Hepatic stellate cell (primary cell): ENCODE measurements at regions not wholly inside any gene's neighbourhood (a gene's known extent, or its start where the extent isn't known, plus 50 kb on each side); places are given as distances from the start of the nearest gene placed in this dataset.

Experiments used
- DNase-seq: peaks from one replicate; pipeline ENCODE4 v3.0.0; 2011; ENCODE audit warnings: low spot score

DNA sequence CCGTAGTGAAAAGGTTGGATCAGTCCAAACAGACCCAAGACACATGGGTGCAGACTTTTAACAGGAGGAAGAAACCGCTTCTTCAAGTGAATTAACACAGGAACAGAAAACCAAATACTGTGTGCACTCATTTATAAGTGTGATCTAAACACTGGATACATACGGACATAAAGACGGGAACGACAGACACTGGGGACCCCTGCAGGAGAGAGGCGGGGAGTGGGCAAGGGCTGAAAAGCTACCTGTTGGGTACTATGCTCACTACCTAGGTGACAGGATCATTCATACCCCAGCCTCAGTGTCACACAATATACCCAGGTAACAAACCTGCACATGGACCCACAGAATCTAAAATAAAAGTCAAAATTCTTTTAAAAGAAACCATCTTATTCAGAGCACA, 326.0 kb upstream of the NOCT start:
- DNase-seq, result no peak

DNA sequence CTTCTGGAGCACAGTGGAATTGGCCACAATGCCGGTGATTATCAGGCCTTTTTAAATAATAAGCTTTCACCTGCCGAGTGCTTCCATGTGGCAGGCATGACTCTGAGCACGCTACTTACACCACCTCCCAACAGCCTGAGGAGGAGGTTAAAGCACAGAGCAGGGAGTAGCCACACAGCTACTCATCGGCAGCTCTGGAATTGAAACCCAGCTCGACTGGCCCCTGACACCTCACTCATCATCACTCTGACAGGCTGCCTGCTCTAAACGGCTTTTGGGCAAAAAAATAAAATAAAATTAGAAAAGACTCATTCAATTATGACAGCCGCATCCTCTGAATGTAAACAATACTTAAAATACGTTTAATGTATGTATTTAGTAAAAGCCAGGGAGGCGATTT, 326.4 kb upstream of the NOCT start:
- no peak for DNase-seq

DNA sequence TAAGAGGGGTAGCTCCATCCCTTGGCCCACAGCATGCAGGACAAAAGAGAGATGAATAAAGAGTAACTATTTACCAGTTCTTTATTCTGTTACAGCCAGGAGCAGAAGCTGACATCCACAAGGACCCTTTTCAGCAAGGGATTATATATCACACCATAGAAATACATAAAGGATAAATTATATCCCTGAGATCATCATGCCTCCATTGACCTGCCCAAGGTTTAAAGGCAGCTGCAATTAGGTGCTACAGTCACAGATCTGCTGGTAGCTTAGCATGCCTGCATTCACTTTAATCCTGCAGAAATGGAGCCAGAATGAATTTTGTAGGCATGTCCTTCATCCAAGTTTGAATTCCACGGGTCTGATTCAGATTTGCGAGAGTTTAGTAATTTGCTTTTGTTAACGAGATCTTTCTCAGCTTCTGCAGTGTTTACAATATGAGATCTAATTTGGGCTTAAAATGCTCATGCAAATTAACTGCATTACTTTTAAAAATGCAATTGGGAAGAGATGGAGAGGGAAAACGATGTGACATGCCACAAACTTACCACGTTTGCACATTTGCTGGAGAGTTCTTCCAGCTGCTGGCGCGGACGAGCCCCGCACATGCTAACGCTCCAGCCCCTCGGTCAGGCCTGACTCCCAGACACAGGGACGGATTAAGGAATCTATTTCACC, 327.0 kb upstream of the NOCT start:
- DNase-seq, result no peak

DNA sequence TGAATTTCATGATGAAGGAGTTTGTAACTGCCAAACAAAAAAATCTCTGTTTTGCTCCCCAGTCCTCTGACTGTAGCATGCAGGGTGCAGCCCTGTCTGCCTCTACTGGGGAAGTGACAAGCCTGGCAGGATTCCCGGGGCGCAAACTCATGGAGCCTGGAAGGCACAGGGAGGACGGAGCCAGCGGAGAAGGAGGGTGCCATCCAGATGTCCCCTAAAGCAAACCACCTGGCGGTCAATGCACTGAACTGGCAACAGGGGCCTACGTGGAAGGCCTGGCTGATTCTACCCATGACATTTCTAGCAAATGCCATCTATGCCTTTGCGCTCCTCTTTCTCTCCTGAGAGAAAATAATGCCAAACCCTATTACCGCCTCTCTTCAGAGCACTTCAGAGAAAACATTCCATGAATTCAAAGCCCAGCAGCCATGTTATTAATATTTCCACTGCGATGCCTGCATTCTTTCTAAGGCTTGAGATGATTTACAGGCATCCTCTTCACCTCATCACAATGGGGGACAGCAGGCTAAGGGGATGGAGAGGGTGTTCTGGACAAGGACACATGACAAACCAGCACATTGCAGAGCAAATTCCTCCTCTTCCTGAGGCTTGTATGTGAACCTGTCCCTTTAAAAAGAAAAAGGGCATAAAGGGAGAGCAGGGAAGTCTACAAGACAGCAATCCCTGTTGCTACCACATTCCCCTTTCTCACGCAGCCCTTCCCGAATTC, 329.3 kb upstream of the NOCT start:
- no peak for DNase-seq

DNA sequence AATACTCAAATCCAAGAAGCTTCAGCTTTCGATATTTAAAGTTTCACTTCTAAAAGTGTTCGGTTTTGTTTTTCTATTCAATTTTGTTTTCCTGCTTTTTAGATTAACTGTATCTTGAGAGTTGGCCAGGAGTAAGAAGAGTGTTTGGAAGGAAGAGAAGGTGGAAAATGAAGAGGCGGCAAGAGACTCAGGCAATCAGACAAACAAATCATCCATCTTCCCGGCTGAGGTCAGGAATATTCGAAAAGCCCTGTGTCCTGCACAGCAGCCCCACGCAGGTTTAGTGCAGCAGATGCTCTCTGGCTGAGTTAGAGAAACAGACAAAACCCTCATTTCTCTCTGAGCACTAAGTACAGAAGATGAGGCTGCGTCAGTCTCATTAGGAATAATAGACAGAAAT, 330.3 kb upstream of the NOCT start:
- DNase-seq, result no peak

DNA sequence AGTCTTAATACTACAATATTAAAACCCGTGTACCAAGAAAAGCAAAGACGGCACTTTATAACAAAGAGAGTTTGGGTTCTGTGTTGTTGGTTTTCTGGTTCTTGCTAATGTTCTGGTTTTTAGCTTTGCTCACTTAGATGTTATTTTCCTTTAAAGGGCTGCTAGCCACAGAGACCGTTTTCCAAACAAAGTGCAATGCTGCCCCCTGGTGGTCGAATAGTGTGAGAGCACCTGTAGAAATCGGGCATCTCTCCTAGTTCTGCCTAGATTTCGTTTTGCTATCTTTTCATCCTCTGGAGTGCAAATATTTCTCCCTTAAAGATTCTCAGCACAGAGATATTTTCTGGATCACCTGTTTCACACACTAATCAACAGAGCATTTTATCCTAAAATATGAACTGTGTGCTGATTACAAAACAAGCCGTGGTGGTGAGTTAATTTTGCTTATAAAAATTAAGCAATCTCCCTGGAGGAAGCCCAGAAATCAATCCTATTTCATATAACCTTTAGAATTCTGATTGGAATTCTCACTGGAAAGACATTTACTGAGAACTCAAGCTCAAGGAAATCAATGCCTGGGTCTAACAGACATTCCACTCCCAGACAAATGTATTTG, 334.5 kb upstream of the NOCT start:
- peak; percentile 42 for DNase-seq

DNA sequence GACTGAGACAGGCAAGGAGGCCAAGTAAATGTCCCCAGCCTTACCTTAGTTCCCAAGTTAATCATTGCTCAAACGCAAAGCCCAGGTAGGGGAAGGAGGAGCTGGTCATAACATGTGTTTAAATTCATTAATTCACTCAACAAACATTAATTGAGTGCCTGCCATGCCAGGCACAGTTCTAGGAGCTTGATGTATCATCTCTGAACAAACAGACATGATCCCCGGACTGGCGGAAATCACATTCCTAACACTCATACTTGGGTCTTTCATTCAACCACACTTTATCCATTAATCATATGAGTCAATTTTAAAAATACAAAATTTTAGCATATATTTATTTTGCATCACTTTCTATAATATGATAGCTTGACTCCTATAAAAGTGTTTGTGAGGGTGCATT, 335.3 kb upstream of the NOCT start:
- DNase-seq, result no peak

DNA sequence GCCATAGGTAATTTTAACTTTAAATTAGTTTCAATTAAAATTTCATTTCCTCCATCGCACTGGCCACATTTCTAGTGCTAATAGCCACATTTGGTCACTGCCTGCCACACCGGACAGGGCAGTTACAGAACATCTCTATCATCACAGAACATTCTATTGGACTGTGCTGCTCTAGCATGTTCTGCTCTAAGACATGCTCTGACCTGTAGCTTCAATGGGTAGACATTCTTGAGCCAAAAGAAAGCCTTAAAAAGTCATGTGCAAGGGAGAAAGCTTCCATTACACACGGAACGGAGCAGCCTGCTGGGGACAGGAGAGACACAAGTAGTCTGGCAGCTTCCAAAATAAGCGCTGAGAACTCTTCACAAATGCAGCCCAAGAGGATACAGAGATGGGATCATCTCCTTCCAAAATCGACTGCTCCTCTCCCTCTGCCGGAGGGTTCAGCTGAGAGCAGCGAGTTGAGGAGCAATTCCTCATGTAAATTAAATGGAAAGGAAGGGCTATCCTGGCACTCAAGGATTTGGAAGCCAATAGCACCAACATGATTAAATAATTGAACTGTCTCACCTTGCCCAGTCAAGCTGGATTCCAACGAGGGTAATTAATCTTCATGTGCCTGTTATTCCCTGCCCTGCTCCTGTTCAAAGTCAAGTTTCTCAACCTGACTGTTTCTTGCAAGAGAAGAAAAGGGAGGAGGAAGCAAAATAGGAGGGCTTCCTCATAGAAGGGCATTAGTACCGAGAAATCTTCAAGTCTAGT, 336.4 kb upstream of the NOCT start:
- no peak for DNase-seq

DNA sequence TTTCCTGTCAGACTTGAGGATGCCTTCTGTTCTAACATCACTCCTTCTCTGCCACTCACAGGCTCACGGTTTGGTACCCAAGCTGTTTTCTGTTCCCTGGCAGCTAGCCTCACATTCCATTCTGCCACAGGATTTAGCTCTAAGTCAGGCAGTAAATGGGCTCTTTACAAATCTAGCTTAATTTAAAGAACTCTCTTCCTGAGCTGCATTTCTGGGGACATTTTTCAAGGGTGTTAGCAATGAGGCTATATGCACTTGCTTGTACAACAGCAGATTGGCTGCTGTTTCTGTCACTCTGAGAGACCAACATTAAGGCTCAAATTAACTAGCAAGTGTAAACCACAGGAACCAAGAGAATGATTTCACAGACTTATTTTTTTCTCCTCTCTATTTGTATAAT, 337.8 kb upstream of the NOCT start:
- DNase-seq, result no peak

DNA sequence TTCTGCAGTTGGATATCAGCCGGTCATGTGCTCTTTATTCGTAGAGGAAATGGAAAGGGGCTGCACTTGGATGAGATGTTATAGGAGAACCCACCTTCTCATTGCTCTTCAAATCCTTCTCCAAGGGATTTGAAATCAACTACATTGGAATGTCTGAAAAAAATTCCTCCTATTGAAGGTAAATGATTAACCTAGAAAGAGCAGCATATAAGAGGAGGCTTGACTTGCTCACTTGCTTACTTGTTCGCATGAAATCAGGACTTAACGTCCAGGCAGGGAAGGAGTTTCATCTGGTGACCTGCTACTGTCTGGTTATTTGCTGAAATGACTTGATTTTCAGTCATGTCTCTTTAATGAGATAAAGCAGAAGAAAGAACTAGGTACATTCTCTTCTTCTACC, 338.4 kb upstream of the NOCT start:
- DNase-seq, result no peak

DNA sequence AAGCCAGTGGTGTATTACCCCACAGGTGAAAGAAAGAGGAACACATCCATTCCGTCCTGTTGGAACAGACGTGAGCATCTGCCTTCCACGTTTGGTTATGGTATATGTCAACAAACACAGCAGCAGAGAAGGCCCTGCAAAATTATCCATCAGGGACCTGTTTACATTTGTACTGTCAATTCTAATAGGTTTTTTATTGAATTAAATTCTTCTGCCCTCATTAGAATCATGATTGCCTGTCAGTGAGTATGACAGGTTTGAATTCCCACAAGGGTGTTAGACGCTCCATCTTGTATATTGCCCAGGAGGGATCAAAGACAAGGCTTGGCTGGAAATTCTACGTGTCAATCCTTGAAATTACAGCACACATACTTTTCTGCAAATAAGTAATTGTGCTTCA, 339.9 kb upstream of the NOCT start:
- DNase-seq, result no peak

DNA sequence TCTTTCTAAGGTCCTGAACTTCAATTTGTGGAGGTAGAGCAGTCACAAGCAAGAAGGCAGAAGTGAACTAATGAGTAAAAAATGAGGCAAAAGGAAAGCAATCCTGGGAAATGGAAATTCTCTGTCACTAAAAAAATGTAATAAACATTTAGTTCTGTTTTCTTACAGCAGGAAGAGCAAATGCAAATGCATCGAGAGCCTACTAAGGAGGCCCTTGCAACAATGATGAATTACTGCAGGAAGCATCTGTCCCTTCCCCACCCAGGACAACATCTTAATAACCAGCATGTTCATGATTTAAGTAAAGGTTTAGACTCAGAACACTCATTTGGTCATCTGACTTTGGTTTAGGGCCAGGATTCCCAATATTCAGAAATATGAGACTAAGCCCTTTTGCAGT, 341.4 kb upstream of the NOCT start:
- DNase-seq, result no peak

DNA sequence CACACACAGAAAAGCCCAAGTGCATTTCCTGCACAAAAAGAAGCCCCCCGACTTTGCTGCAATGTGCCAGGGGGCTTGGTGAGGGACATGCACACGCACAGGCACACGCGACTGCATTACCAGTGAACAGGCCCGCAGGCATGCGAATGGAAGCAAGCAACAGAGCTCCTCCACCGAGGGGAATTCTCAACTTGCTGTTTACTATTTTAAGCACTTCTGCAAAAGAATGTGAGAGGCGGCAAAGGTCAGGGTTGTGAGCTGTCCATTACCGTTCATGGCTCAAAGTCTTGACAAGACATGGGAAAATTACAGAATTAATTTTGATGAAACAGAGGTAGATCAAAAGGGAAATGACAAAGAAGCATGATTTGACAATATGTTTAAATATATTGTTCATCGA, 342.5 kb upstream of the NOCT start:
- no peak for DNase-seq

DNA sequence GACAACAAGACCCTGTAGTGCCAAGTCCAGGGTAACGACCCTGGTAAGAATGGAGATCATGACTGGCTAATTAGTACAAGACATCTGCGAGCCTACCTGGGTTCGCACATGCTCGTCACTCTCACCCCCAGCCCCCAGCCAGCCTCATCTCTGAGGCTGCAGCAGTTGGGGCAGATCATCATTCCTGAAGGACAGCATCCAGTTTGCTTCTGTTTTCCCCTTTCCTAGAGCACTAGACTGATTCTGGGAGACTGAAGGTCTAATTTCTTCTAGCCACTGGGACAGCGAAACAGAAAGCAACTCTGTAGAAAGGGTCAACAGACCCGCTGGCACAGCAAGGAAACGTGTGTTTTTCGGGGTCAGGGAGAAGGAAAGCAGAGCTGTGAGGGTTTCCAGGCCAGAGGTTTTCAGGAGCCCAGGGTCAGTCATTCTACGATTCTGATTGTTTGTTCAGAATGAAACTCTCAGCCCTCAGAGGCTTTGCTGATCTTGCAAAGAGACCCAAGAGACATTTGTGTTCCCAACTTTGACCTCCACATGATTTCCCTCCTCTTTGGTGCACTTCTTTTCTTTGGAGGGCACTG, 343.1 kb upstream of the NOCT start:
- no peak for DNase-seq

DNA sequence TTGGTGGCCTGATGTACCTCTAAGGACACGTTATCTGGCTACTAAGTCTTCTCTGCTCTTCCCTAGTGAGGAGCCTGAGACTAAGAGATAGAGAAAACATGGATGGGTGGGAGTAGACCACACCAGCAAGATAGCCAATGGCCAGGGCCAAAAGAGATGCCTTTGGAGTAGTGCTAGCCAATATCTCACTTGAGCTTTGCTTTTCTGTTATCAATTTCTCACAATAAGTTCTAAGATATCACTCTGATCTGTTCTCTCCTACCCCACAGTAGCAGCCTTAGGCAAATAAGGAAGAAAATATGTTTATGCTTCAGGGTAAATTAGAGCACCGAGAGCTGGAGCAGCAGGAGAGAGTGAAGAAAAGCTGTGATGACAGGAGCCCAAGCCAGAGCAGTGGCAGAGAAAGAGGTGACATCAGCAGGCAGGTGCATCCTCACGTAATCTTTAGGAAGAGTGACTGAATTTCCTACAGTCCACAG, 343.9 kb upstream of the NOCT start:
- no peak for DNase-seq

DNA sequence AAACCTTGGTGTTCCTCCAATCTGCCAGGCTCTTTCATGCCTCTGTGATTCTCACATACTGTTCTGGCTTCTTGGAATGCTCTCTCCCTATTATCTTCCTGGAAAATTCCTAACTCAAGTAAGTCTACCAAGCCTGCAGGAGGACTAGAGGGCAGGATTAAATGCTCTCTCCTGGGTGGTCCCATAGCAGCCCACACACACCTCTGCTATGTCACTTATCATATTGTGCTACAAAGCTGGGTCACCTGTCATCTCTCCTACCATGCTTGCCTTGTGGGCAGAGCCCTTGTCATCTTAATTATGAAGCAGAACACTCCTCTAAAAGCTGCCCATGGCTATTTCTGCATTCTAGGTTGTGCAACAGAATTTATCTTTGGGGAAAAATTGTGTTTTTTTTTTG, 344.5 kb upstream of the NOCT start:
- no peak for DNase-seq

DNA sequence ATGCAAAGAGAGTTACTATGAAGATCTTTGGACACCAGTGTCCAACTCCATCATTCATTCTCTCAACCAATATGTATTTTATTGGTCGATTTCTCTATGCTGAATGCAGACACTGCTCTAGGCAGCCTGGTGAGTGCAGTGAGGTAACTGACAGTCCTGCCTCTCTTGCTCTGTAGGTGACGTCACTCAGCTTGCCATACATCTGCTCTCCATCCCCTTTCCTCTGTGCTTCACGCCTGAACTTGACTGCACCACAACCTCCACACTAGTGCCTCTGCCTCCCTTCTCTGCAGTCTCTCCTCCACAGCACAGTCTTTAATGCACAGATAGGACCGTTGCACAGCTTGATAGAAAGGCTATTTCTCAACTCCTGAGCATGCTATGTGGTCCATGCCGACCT, 344.9 kb upstream of the NOCT start:
- no peak for DNase-seq

DNA sequence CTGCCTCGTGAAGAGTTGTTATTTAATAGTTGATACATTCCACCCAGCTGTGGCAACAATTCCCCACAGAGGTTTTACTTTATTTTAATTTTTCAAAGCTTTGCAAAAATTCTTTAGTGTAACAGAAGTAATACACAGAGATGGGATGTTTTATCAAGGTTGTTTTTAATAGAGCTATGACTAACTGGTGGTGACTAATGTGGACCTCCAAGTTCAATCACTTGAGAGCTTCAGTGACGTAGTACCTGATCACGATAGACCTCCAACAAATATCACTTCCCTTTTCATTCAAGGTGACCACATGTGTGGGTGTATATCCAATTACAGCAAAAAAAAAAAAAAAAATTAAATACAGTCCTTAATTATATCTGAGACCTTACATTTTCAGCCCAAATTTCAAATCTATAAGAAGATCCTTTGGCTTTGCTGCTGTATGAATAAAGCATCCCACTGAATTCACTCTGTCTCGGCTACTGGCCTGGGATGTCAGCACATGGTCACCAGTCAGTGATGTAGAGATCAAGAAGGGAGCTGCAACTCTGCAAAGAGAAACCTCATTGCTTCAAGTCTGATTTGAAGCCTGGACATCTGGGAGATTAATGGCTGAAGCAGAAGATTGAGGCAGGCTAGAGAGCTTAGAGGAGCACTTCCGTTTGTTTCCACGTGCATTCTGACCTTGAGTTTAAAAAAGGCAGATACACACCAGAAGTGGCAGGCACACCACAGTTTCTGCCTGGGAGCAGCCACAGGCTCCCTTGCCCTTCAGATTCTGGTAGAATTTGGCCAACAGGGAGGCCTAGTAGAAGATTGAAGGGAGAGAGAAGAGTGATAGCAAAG, 345.9 kb upstream of the NOCT start:
- peak; percentile 64 for DNase-seq

DNA sequence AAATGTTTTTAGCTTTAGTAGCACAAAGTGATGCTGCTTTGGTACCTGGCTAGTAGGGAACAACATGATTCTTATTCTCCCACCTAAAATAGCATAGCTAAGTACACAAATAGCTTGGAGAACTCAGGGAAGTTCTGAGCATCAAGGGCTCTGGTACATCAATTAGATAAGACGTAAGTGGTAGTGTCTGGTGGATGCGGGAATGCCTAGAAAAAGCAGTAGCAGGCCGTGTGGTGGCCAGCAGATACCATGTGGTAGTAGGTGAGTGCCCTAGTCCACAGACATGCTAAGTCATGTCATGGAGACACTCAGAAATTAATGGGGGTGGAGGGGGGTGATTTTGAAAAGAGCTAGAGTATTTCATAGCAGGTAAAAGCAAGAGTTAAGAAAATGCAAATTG, 347.3 kb upstream of the NOCT start:
- DNase-seq, result no peak

DNA sequence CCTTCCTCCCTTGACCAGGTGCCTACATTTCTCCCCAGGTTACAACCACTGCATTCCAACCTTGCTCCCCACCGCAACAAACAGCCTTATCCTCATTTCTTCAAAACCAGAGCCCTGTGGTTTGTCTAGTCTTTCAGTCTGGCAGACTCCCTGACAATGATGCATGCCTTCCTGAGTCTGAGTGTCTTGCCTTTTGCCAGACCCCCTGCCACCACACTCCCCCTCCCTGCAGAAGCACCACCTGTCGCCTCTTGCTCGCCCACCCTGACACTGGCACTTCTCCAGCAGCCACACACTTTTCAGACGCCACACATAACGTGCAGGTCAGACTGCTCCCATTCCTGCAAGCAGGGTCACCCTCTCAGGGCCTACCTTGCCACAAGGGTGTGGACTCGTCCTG, 349.2 kb upstream of the NOCT start:
- DNase-seq, result no peak

DNA sequence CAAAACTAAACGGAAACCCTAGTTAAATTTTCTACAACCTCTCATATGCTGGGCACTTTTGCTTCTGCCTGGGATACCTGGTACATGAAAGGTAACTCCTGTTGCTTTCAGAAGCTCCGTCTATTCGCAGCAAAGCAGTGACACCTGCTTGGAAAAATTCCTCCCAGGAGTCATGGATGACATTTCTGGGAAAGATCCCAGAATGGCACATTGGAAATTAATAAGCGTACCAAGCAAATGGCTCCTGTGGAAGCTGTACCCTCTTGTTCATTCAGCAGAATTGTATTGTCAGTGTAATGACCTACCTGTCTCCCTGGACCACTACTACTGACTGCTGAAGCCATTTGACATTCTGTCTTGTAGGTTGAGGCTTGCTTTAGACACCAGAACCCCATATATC, 349.7 kb upstream of the NOCT start:
- DNase-seq, result no peak

DNA sequence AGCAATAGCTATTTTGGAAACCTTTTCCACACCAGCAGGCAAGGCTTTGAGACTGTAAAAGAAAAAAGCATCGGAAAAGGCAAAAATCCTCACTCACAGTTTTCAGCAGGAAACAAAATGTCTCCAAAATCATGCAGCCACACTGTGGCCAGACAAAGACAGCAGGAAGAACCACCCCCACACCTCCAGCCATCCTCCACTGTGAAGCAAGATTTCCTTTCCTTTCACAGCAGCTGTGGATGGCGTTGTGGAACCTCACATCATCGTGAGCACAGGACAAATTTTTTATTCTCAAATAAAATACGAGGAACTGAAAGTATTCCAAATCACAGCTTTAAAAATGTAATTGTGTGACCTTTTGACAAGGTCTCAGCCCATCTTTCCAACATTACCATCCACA, 351.7 kb upstream of the NOCT start:
- DNase-seq, result no peak
